Ishikawa (cell line): ENCODE measurements at regions not wholly inside any gene's neighbourhood (a gene's known extent, or its start where the extent isn't known, plus 50 kb on each side); places are given as distances from the start of the nearest gene placed in this dataset.

Source experiments
- EGR1 ChIP-seq: IDR thresholded peaks from 2 replicates; pipeline ENCODE4 v1.6.1; 2012
- NFIC ChIP-seq: IDR thresholded peaks from 2 replicates; pipeline ENCODE4 v1.6.1; 2012
- RAD21 ChIP-seq: IDR thresholded peaks from 2 replicates; pipeline ENCODE4 v1.6.1; 2012; ENCODE audit warnings: low read depth
- REST ChIP-seq: IDR thresholded peaks from 2 replicates; pipeline ENCODE4 v1.6.1; 2012; ENCODE audit warnings: low read depth, mild to moderate bottlenecking
- TAF1 ChIP-seq: IDR thresholded peaks from 2 replicates; pipeline ENCODE4 v1.6.1; 2012; ENCODE audit warnings: low read depth, mild to moderate bottlenecking
- USF1 ChIP-seq: IDR thresholded peaks from 2 replicates; pipeline ENCODE4 v1.6.1; 2012

DNA sequence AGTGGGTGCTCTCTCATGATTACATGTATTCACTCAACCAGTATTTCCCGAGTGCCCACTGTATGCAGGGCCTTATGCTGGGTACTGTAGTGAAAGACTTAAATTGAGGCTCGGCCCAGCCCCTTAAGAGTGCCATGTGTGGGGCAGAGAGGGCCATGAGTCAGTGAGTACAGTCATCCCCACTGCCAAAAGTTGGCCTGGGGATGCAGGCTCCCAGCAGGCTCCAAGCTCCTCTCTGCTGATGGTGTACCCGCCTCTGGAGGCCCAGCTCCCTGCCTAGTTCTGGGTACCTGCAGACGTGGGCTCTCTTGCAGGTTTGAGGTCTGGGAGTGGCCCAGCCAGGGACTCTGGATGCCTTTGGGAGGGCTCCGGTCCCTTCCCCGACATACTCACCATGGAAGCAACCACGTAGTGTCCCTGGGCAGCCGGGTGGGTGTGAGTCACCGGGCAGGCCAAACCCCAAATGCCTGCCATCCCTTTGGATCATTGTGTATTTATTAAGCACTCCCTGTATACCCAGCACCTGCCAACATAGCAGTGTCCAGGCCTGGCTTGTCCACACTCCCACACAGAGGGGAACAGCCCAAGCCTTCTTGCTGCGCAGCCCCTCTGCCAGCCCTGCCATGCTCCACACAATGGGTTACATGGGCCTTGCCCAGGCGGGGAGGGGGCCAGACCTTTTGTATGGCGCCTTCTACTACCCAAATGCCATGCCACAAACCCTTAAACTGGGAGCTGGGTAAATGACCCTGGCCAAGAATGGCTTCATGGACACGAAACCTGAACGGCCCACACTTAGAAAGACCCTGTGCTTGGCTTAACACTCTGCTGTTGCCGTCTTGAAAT, 153.6 kb downstream of the VEGFA start:
- TF ChIP-seq EGR1 (no peak), TAF1 (no peak), USF1 (no peak), NFIC (no peak), REST (no peak), RAD21 (no peak)
